Epithelial cell of proximal tubule (primary cell): ENCODE measurements at regions not wholly inside any gene's neighbourhood (a gene's known extent, or its start where the extent isn't known, plus 50 kb on each side); places are given as distances from the start of the nearest gene placed in this dataset.
"Not testable (repeated sequence)": the region's sequence is repeated elsewhere in the genome, so short reads cannot be mapped to it uniquely, and the experiment has no call there.

ENCODE experiments used
- DNase-seq: peaks from one replicate; pipeline ENCODE4 v3.0.0-alpha.2; 2011; ENCODE audit warnings: low read depth
- H3K4me3 ChIP-seq: 2 replicates; pipeline ENCODE4 v1.5.1; 2011; ENCODE audit warnings: low read depth, mild to moderate bottlenecking, low read length
- CTCF ChIP-seq: conservative IDR thresholded peaks from 2 replicates; pipeline ENCODE4 v1.5.1; 2012; ENCODE audit warnings: low read depth, mild to moderate bottlenecking, low read length

- no peak overlapping the region for H3K4me3 ChIP-seq
- no peak for TF ChIP-seq CTCF
- DNase-seq, result no peak
These were observed 102.1 kb upstream of the GPR6 start for GRCh38 chr6:109875973-109876372.

GRCh38 chr6:109877028-109878004, 100.8 kb upstream of the GPR6 start:
- no peak overlapping the region for H3K4me3 ChIP-seq
- DNase-seq, result peak; percentile 71
- no peak for TF ChIP-seq CTCF

- not testable (repeated sequence) for H3K4me3 ChIP-seq, DNase-seq
These were observed 100.0 kb upstream of the GPR6 start for GRCh38 chr6:109878005-109878690.

GRCh38 chr6:109879081-109879480, 99.0 kb upstream of the GPR6 start:
- H3K4me3 ChIP-seq, DNase-seq: not testable (repeated sequence)

GRCh38 chr6:109879521-109879920, 98.6 kb upstream of the GPR6 start:
- no peak for TF ChIP-seq CTCF
- DNase-seq, result no peak
- H3K4me3 ChIP-seq, result no peak overlapping the region

- H3K4me3 ChIP-seq, DNase-seq: not testable (repeated sequence)
These were observed 97.0 kb upstream of the GPR6 start for GRCh38 chr6:109881069-109881468.

- DNase-seq, H3K4me3 ChIP-seq: not testable (repeated sequence)
These were observed 96.1 kb upstream of the GPR6 start for GRCh38 chr6:109881953-109882490.

DNA sequence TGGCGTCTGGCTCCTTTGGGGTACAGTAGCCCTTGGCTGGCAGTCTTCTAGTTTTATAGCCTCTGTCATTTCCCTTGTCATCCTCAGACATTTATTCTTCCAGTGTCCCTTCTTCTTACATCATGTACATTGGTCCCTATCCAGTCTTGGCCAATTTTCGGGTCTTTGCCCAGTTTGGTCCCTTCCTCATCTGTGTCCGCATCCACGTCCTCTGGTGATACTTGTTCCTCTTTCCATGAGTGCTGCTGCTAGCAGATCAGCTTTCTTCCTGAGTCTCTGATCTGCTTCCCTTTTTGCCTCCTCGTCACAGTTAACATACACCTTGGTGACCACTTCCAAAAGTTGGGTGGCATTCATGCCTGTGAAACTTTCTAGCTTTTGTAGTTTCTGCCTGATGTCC, 86.2 kb upstream of the GPR6 start:
- no peak for TF ChIP-seq CTCF
- H3K4me3 ChIP-seq, result no peak overlapping the region
- DNase-seq, result no peak
